Omental fat pad (tissue), 3 donors: ENCODE measurements at regions not wholly inside any gene's neighbourhood (a gene's known extent, or its start where the extent isn't known, plus 50 kb on each side); places are given as distances from the start of the nearest gene placed in this dataset.

Source experiments
- ATAC-seq: fragments of 150-250 bp; one replicate; pipeline ENCODE4 v1.9.1; 2016; ENCODE audit warnings: mild to moderate bottlenecking, moderate library complexity; ENCODE audit not compliant: low FRiP score
- DNase-seq: peaks from one replicate; pipeline ENCODE4 v3.0.0-alpha.2; 2019; ENCODE audit warnings: low spot score
- TF ChIP-seq, protein P1 (sequence below), 3 donors: fragments of 450-650 bp; IDR thresholded peaks; one replicate each; pipeline ENCODE4 v1.5.1; 2016 to 2017; ENCODE audit warnings: antibody characterized with exemption in 3 of 3, mild to moderate bottlenecking in 3 of 3, moderate library complexity in 2 of 3

DNA sequence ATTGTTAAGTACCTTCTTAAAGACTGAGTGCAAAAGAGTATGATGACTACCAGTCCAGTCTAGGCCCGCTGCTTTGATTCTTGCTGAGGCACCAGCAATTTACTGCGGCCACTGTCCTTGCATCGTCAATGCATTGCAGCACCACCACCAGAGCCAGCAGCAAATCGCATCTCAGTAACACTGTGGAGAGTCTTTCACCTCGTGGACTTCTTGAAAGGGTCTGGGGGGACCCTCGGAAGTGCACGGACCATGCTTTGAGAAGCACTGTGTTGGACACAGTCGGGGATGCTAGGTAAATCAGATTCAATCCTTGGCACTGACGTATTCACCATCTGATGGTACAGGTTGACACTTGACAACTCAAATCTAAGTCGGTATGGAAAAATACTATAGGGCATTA, 493.6 kb downstream of the RPS24 start:
- DNase-seq (no peak), ATAC-seq (no peak)
- TF ChIP-seq, protein P1, sequence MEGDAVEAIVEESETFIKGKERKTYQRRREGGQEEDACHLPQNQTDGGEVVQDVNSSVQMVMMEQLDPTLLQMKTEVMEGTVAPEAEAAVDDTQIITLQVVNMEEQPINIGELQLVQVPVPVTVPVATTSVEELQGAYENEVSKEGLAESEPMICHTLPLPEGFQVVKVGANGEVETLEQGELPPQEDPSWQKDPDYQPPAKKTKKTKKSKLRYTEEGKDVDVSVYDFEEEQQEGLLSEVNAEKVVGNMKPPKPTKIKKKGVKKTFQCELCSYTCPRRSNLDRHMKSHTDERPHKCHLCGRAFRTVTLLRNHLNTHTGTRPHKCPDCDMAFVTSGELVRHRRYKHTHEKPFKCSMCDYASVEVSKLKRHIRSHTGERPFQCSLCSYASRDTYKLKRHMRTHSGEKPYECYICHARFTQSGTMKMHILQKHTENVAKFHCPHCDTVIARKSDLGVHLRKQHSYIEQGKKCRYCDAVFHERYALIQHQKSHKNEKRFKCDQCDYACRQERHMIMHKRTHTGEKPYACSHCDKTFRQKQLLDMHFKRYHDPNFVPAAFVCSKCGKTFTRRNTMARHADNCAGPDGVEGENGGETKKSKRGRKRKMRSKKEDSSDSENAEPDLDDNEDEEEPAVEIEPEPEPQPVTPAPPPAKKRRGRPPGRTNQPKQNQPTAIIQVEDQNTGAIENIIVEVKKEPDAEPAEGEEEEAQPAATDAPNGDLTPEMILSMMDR (IDR thresholded peaks at IDR 0.05), result no peak

DNA sequence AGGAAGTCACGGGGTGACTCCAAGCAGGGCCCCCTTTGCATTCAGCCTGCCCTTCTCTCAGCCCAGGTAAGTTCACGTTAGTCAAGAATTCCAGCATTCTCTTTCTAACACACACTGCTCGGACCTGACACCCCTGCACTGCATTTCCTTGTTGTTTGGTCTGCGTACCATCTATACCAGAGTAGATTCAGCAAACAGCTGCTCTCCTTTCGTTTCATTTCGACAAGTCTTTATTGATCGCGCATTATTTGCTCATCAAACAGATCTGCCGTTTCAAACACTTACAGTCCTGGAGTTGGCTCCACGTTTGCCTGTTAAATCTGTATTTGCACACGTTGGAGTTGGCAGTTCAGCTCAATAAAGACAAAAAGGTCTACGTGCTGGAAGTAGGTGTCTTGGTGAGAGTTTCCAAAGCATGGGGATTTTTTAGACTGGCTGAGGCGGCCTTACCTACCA, 495.1 kb downstream of the RPS24 start:
- TF ChIP-seq, protein P1 (IDR thresholded peaks at IDR 0.05), result no peak
- DNase-seq, result no peak
- ATAC-seq, result no peak

DNA sequence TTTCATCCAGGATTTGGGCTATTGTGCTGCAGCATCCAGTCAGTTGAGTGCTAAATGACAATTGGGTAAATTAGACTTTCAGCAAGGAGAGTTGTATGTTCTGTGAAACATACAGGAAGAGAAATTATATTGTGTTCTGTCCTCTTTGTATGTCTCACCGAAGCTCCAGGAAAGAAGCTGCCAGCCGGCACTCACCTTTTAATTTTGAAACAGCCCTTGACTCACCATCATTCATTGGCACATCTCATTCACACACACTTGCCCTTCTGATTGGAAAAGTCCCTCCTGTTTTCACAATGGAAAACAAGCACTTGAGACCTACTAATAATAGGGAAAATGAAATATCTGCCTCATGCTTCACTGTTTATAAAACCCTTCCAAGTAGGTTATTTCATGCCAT, 495.6 kb downstream of the RPS24 start:
- DNase-seq (no peak), ATAC-seq (no peak)
- TF ChIP-seq, protein P1 (IDR thresholded peaks at IDR 0.05), result no peak

DNA sequence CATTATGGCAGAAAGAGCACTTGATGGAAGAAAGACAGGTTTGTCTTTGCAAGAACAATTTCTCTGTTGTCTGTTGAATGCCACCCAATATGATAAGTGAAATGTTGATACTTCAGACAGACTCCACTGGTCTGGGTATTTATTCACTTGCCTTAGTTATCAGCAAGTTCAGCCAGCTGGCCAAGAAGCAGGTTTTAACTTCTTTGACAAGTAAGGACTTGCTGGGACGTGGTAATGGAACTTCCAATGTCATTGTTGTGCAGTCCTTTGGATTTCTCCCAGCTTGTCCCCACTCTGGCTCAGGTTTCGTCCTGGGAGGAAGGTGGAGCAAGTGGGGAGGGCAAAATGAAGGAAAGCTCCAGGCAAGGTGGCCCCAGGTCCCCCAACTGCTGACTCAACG, 497.4 kb downstream of the RPS24 start:
- no peak for ATAC-seq
- TF ChIP-seq, protein P1 (IDR thresholded peaks at IDR 0.05), result no peak
- no peak for DNase-seq

DNA sequence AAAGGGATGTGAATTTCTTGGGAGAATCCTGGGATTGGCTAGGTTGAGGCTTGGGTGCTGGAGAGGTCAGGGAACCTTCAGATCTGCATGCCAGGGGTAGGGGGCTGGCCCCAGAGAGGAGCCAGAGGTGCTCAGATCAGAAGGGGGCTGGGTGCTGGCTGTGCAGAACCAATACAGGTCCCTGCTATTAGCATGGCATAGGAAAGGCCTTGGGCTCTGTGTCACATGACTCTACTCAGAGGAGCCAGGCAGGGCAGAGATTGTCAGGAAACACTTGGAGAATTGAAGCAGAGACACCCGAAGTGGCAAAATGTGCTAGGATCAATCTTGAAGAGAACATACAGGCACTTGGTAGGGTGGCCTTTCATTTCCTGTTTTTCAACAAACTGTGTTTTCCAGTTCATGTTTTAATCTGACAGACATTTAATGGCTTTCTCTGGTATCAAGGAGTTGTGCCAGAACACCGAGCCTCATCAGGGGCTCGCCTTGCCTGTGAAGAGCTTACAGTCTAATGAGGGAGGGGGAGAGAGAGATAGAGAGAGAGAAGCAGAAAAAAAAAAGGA, 498.9 kb downstream of the RPS24 start:
- TF ChIP-seq, protein P1 (IDR thresholded peaks at IDR 0.05), result no peak
- ATAC-seq, result no peak
- DNase-seq, result no peak

DNA sequence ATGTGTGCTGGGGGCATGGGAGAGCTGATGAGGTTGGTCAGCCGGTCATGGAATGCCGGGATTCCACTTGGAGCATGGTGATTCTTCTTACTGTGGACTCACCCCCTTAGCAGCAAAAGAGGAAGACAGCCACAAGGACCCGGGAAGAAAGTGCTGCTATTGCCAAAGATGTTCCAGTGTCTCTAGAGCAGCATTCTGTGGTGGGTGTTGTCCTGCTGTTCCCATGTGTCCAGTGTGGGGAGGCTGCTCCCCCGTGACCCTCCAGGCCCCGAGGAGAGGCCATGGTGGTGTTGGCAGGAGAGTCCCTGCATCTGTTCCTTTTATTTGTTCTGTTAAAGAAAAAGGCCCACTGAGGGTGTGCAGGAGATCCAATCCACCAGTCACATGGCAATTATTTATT, 499.4 kb downstream of the RPS24 start:
- ATAC-seq, result no peak
- DNase-seq, result no peak
- TF ChIP-seq, protein P1 (IDR thresholded peaks at IDR 0.05), result no peak

DNA sequence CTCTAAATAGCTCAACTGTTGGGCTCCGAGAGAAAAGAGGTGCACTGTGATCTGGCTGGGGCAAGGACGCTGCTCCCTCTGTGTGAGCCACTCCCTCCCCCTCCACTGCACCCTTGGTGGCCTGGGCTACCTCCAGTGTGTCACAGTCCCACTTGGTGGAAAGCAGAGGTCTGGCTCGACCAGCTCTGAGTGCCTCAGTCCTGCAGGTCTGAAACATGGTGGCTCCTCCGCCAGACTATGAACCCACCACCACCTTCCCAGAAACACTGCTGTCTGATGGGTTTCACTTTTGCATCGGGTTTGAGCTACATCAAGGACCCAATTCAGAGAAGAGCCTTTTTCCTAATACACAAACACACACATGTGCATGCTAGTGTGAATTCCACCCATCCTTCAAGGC, 500.1 kb downstream of the RPS24 start:
- DNase-seq, result no peak
- no peak for ATAC-seq
- TF ChIP-seq, protein P1 (IDR thresholded peaks at IDR 0.05), result no peak
